ENCODE measurements at regions not wholly inside any gene's neighbourhood (a gene's known extent, or its start where the extent isn't known, plus 50 kb on each side); places are given as distances from the start of the nearest gene placed in this dataset.
"Not testable (repeated sequence)": the region's sequence is repeated elsewhere in the genome, so short reads cannot be mapped to it uniquely, and the experiment has no call there.

- Histone ChIP-seq H3K27ac (ENCODE audit: low read length) (no peak overlapping the region), H3K27me3 (ENCODE audit: low read depth, low read length) (no peaks in the 10 kb centered on the region), H3K36me3 (ENCODE audit: control insufficient read depth in 1 of 2, insufficient read depth in 2 of 2, low read length in 2 of 2) (no peaks in the 10 kb centered on the region), H3K4me3 (ENCODE audit: low read depth in 1 of 2, low read length in 2 of 2) (no peak overlapping the region), H3K4me1 (ENCODE audit: control insufficient read depth in 1 of 2, insufficient read depth in 2 of 2, low read length in 2 of 2) (no peaks in the 10 kb centered on the region), H3K9me3 (ENCODE audit: control insufficient read depth in 1 of 2, low read length in 2 of 2) (no peaks in the 10 kb centered on the region)
Measured at GRCh38 chr15:61380270-61380669, 151.2 kb upstream of the RORA start.

GRCh38 chr15:61379005-61379404 lies 149.9 kb upstream of the RORA start:
- no peaks in the 10 kb centered on the region for H3K9me3 ChIP-seq (ENCODE audit: control insufficient read depth in 1 of 2, low read length in 2 of 2)
- no peaks in the 10 kb centered on the region for H3K27me3 ChIP-seq (ENCODE audit: low read depth, low read length)
- no peak overlapping the region for H3K4me3 ChIP-seq (ENCODE audit: low read depth in 1 of 2, low read length in 2 of 2)
- no peak overlapping the region for H3K27ac ChIP-seq (ENCODE audit: low read length)
- H3K36me3 ChIP-seq (ENCODE audit: control insufficient read depth in 1 of 2, insufficient read depth in 2 of 2, low read length in 2 of 2), result no peaks in the 10 kb centered on the region
- no peaks in the 10 kb centered on the region for H3K4me1 ChIP-seq (ENCODE audit: control insufficient read depth in 1 of 2, insufficient read depth in 2 of 2, low read length in 2 of 2)

GRCh38 chr15:61376961-61377360 lies 147.9 kb upstream of the RORA start:
- Histone ChIP-seq H3K4me1 (ENCODE audit: control insufficient read depth in 1 of 2, insufficient read depth in 2 of 2, low read length in 2 of 2) (no peaks in the 10 kb centered on the region), H3K27me3 (ENCODE audit: low read depth, low read length) (no peaks in the 10 kb centered on the region), H3K4me3 (ENCODE audit: low read depth in 1 of 2, low read length in 2 of 2) (no peak overlapping the region), H3K9me3 (ENCODE audit: control insufficient read depth in 1 of 2, low read length in 2 of 2) (no peaks in the 10 kb centered on the region), H3K27ac (ENCODE audit: low read length) (no peak overlapping the region), H3K36me3 (ENCODE audit: control insufficient read depth in 1 of 2, insufficient read depth in 2 of 2, low read length in 2 of 2) (no peaks in the 10 kb centered on the region)

- no peaks in the 10 kb centered on the region for H3K4me1 ChIP-seq (ENCODE audit: control insufficient read depth in 1 of 2, insufficient read depth in 2 of 2, low read length in 2 of 2)
- H3K36me3 ChIP-seq (ENCODE audit: control insufficient read depth in 1 of 2, insufficient read depth in 2 of 2, low read length in 2 of 2), result no peaks in the 10 kb centered on the region
- H3K9me3 ChIP-seq (ENCODE audit: control insufficient read depth in 1 of 2, low read length in 2 of 2), result no peaks in the 10 kb centered on the region
- no peak overlapping the region for H3K4me3 ChIP-seq (ENCODE audit: low read depth in 1 of 2, low read length in 2 of 2)
- H3K27me3 ChIP-seq (ENCODE audit: low read depth, low read length), result no peaks in the 10 kb centered on the region
- no peak overlapping the region for H3K27ac ChIP-seq (ENCODE audit: low read length)
Measured at GRCh38 chr15:61376516-61376915, 147.4 kb upstream of the RORA start.

- Histone ChIP-seq H3K4me3 (ENCODE audit: low read depth in 1 of 2, low read length in 2 of 2) (no peak overlapping the region), H3K27me3 (ENCODE audit: low read depth, low read length) (no peaks in the 10 kb centered on the region), H3K4me1 (ENCODE audit: control insufficient read depth in 1 of 2, insufficient read depth in 2 of 2, low read length in 2 of 2) (no peaks in the 10 kb centered on the region), H3K36me3 (ENCODE audit: control insufficient read depth in 1 of 2, insufficient read depth in 2 of 2, low read length in 2 of 2) (no peaks in the 10 kb centered on the region), H3K9me3 (ENCODE audit: control insufficient read depth in 1 of 2, low read length in 2 of 2) (no peaks in the 10 kb centered on the region), H3K27ac (ENCODE audit: low read length) (no peak overlapping the region)
Measured at GRCh38 chr15:61374848-61375247, 145.7 kb upstream of the RORA start.

GRCh38 chr15:61367953-61368352 lies 138.9 kb upstream of the RORA start:
- Histone ChIP-seq H3K27ac (ENCODE audit: low read length) (no peak overlapping the region), H3K4me1 (ENCODE audit: control insufficient read depth in 1 of 2, insufficient read depth in 2 of 2, low read length in 2 of 2) (no peaks in the 10 kb centered on the region), H3K9me3 (ENCODE audit: control insufficient read depth in 1 of 2, low read length in 2 of 2) (no peaks in the 10 kb centered on the region), H3K27me3 (ENCODE audit: low read depth, low read length) (no peaks in the 10 kb centered on the region), H3K4me3 (ENCODE audit: low read depth in 1 of 2, low read length in 2 of 2) (no peak overlapping the region), H3K36me3 (ENCODE audit: control insufficient read depth in 1 of 2, insufficient read depth in 2 of 2, low read length in 2 of 2) (no peaks in the 10 kb centered on the region)

GRCh38 chr15:61364871-61365270 lies 135.8 kb upstream of the RORA start:
- no peak overlapping the region for H3K4me3 ChIP-seq (ENCODE audit: low read depth in 1 of 2, low read length in 2 of 2)
- no peaks in the 10 kb centered on the region for H3K27me3 ChIP-seq (ENCODE audit: low read depth, low read length)
- H3K4me1 ChIP-seq (ENCODE audit: control insufficient read depth in 1 of 2, insufficient read depth in 2 of 2, low read length in 2 of 2), result no peaks in the 10 kb centered on the region
- no peak overlapping the region for H3K27ac ChIP-seq (ENCODE audit: low read length)
- no peaks in the 10 kb centered on the region for H3K36me3 ChIP-seq (ENCODE audit: control insufficient read depth in 1 of 2, insufficient read depth in 2 of 2, low read length in 2 of 2)
- no peaks in the 10 kb centered on the region for H3K9me3 ChIP-seq (ENCODE audit: control insufficient read depth in 1 of 2, low read length in 2 of 2)

GRCh38 chr15:61362912-61363311 lies 133.8 kb upstream of the RORA start:
- H3K27ac ChIP-seq (ENCODE audit: low read length); H3K27me3 ChIP-seq (ENCODE audit: low read depth, low read length); H3K9me3 ChIP-seq (ENCODE audit: control insufficient read depth in 1 of 2, low read length in 2 of 2); H3K4me1 ChIP-seq (ENCODE audit: control insufficient read depth in 1 of 2, insufficient read depth in 2 of 2, low read length in 2 of 2); H3K36me3 ChIP-seq (ENCODE audit: control insufficient read depth in 1 of 2, insufficient read depth in 2 of 2, low read length in 2 of 2); H3K4me3 ChIP-seq (ENCODE audit: low read depth in 1 of 2, low read length in 2 of 2): not testable (repeated sequence)

GRCh38 chr15:61344293-61344692 lies 115.2 kb upstream of the RORA start:
- peaks cover 0 to 3% of the 10 kb centered on the region in 2 donors for H3K9me3 ChIP-seq (ENCODE audit: control insufficient read depth in 1 of 2, low read length in 2 of 2)
- no peak overlapping the region for H3K27ac ChIP-seq (ENCODE audit: low read length)
- no peaks in the 10 kb centered on the region for H3K36me3 ChIP-seq (ENCODE audit: control insufficient read depth in 1 of 2, insufficient read depth in 2 of 2, low read length in 2 of 2)
- no peaks in the 10 kb centered on the region for H3K4me1 ChIP-seq (ENCODE audit: control insufficient read depth in 1 of 2, insufficient read depth in 2 of 2, low read length in 2 of 2)
- H3K27me3 ChIP-seq (ENCODE audit: low read depth, low read length), result no peaks in the 10 kb centered on the region
- no peak overlapping the region for H3K4me3 ChIP-seq (ENCODE audit: low read depth in 1 of 2, low read length in 2 of 2)

- no peaks in the 10 kb centered on the region for H3K27me3 ChIP-seq (ENCODE audit: low read depth, low read length)
- H3K36me3 ChIP-seq (ENCODE audit: control insufficient read depth in 1 of 2, insufficient read depth in 2 of 2, low read length in 2 of 2), result no peaks in the 10 kb centered on the region
- H3K4me1 ChIP-seq (ENCODE audit: control insufficient read depth in 1 of 2, insufficient read depth in 2 of 2, low read length in 2 of 2), result no peaks in the 10 kb centered on the region
- H3K9me3 ChIP-seq (ENCODE audit: control insufficient read depth in 1 of 2, low read length in 2 of 2), result peaks cover 0 to 3% of the 10 kb centered on the region in 2 donors
- H3K4me3 ChIP-seq (ENCODE audit: low read depth in 1 of 2, low read length in 2 of 2), result no peak overlapping the region
- no peak overlapping the region for H3K27ac ChIP-seq (ENCODE audit: low read length)
Measured at GRCh38 chr15:61342390-61342789, 113.3 kb upstream of the RORA start.

- Histone ChIP-seq H3K9me3 (ENCODE audit: control insufficient read depth in 1 of 2, low read length in 2 of 2) (peaks cover 0 to 6% of the 10 kb centered on the region in 2 donors), H3K27me3 (ENCODE audit: low read depth, low read length) (no peaks in the 10 kb centered on the region), H3K27ac (ENCODE audit: low read length) (no peak overlapping the region), H3K4me1 (ENCODE audit: control insufficient read depth in 1 of 2, insufficient read depth in 2 of 2, low read length in 2 of 2) (no peaks in the 10 kb centered on the region), H3K4me3 (ENCODE audit: low read depth in 1 of 2, low read length in 2 of 2) (no peak overlapping the region), H3K36me3 (ENCODE audit: control insufficient read depth in 1 of 2, insufficient read depth in 2 of 2, low read length in 2 of 2) (no peaks in the 10 kb centered on the region)
Measured at GRCh38 chr15:61339516-61339915, 110.4 kb upstream of the RORA start.

GRCh38 chr15:61337541-61337940 lies 108.4 kb upstream of the RORA start:
- Histone ChIP-seq H3K9me3 (ENCODE audit: control insufficient read depth in 1 of 2, low read length in 2 of 2) (peaks cover 0 to 5% of the 10 kb centered on the region in 2 donors), H3K36me3 (ENCODE audit: control insufficient read depth in 1 of 2, insufficient read depth in 2 of 2, low read length in 2 of 2) (no peaks in the 10 kb centered on the region), H3K4me3 (ENCODE audit: low read depth in 1 of 2, low read length in 2 of 2) (no peak overlapping the region), H3K27me3 (ENCODE audit: low read depth, low read length) (no peaks in the 10 kb centered on the region), H3K4me1 (ENCODE audit: control insufficient read depth in 1 of 2, insufficient read depth in 2 of 2, low read length in 2 of 2) (no peaks in the 10 kb centered on the region), H3K27ac (ENCODE audit: low read length) (no peak overlapping the region)
